ENCODE measurements at regions not wholly inside any gene's neighbourhood (a gene's known extent, or its start where the extent isn't known, plus 50 kb on each side); places are given as distances from the start of the nearest gene placed in this dataset.

GRCh38 chr12:91590966-91591638 lies 408.5 kb upstream of the DCN start:
- no peak for TF ChIP-seq POLR2A (IDR thresholded peaks at IDR 0.05; ENCODE audit: extremely low read depth, insufficient read length)
- TF ChIP-seq CTCF (IDR thresholded peaks at IDR 0.05; ENCODE audit: low read depth, low read length): no peak
- no peak for TF ChIP-seq MAX (IDR thresholded peaks at IDR 0.05; ENCODE audit: low read depth, low read length)
- TF ChIP-seq MYC (IDR thresholded peaks at IDR 0.05; ENCODE audit: low read depth, low read length): no peak
